HG03558 (cell line): ENCODE measurements at regions not wholly inside any gene's neighbourhood (a gene's known extent, or its start where the extent isn't known, plus 50 kb on each side); places are given as distances from the start of the nearest gene placed in this dataset.
"Not testable (repeated sequence)": the region's sequence is repeated elsewhere in the genome, so short reads cannot be mapped to it uniquely, and the experiment has no call there.

ENCODE experiments used
- ATAC-seq: cut with Tn5 transposase; IDR thresholded peaks from one replicate; pipeline ENCODE4 v1.9.1; 2021; ENCODE audit warnings: moderate number of reproducible peaks; ENCODE audit not compliant: unreplicated experiment; ENCODE audit errors: extremely low read depth

DNA sequence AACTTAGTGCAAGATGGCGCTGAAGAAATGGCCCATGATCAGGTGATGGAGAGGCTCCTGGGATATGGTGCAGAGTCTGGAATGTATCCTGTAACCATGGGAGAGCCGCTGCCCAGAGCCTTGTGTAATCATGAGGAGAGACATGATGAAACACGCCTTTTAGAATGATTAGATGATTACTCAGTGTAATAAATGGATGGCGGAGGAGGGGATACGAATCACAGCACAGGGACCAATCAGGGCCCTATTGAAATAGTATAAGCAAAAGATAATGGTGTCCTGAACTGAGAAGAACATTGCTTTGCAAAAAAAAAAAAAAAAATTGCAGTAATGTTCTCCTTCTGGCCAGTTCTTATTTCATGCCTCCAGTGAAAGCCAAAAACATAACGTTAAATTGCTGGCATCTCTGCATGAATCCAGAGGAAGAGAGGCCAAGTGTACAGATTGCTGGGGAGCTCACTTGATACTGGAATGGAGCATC, 668.5 kb upstream of the AUTS2 start:
- ATAC-seq = no peak

DNA sequence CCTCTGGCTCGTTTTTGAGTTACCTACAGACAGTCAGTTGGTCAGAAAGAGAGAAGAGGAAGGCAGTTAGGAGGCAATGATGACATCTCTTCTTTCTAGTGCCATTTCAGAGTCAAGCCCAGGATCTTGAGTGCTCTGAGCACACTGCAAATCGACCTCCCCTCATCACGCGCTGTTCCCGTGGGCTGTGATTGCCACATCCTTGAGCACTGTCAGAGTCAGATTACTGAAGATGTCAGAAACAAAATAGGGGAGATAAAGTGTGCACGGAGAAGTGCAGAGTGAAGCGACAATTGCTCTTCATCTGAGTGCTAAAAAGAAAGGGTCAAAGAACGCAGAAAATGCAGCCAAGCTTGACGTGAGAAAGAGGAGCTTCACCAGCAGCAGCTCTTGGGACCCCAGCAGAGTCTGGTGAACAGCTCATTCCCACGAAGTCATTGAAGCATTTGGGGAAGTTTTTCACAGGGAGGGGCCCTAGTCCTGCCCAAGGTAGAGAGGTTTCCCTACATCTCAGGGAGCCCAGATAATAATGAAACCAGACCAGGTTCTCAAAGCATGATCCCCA, 661.7 kb upstream of the AUTS2 start:
- no peak for ATAC-seq

DNA sequence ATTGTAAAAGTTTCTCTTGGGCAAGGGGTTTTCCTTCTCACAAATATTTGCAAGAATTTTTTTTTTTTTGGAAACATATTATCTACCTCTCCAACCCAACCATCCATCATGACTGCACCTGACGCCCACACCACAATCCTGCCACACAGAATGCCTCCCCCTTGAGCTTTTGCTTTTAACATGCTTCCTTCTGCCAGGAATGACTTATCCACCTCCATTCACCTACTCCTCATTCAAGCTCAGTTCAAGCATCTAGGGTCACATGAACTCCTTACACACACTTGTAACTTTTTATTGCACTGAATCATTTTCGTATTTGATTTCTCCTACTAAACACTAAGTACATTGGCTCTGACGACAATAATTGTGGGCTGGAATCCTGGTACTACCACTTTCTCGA, 660.1 kb upstream of the AUTS2 start:
- no peak for ATAC-seq

DNA sequence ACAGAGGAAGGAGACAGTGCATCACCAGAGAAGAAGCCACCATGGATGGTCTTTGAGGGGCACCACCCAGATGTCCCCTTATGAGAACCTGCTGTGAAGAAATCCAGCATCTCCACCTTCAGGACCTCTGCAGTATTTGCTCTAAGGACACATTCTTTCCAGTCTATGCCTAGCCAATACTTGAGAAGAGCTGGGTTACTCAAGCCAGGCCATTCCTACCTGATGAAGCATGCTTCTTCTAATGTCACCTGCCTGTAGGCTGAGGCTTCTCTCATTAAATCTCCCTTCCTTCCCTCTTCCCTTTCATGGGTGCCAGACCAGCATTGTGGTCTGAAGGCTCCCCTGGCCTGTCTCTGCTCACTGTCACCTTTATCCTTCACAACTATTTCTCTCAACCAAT, 654.5 kb upstream of the AUTS2 start:
- no peak for ATAC-seq

DNA sequence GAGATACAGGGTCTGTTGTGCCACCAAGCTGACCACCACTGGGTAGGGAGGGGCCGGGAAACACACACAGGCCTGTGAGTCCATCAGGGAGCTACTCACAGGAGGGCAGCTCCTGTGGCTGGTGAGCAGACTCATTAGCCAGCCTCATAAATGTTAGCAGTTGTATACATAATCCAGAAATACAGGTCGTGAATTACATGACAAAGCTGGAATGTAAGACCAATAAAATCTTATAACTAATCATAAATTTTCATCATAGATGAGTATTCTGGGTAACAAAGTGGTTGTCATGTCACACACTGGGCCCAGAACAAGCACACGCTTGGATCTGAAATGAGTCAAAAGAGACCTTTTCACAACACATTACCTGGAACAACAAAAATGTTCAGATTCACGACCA, 642.6 kb upstream of the AUTS2 start:
- ATAC-seq = no peak

DNA sequence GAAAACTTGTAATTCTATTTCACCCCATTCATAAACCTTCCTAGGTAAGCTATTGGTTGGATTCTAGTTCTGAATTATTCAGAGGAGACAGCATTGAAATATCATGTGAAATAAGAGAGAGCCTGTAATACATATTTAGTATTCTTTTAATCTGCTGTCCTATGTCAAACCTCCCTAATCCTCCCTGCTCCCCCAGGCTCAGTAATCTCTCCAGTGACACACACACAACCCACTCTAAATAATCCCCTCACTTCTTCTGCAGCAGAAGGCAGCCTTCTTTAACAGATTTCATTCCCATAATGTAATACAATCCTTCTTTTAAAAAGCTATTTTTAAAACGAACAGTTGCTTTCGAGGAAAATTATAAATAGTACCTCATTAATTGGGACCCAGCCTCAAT, 639.7 kb upstream of the AUTS2 start:
- no peak for ATAC-seq

DNA sequence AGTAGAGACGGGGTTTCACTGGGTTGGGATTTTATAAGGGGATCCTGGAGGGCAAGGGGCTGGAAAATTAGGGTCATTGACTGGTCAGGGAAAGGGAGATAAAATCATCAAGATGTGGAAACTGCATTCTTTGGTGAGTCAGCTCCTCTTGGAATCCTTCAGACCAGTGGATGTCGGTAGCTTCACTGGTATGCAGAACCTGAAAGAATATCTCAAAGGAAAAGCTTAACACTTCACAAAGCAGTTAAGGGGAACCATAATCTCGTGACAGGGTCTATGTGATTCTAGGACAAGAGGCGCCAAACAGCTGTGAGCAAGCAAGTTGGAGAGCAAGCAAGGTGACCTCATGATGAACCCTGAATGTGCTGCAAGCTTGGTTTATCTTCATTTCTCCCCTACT, 634.7 kb upstream of the AUTS2 start:
- ATAC-seq = no peak

DNA sequence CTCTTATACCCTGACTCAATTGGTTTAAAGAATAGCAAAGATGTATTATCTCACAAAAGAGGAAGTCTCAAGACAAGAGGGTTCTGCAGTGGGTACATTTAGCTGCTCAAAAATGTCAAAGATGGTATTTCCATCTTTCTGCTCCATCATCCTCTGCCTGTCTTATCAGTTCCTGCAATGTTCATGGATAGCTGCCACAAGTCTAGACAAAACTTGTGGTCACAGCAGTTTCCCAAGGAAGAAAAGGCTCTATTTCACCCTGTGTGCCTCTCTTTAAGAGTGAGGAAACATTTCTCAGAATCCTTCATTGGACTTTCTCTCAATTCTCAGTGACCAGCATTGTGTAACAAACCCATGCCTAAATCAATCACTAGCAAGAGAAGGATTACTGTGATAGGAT, 634.2 kb upstream of the AUTS2 start:
- ATAC-seq = no peak

DNA sequence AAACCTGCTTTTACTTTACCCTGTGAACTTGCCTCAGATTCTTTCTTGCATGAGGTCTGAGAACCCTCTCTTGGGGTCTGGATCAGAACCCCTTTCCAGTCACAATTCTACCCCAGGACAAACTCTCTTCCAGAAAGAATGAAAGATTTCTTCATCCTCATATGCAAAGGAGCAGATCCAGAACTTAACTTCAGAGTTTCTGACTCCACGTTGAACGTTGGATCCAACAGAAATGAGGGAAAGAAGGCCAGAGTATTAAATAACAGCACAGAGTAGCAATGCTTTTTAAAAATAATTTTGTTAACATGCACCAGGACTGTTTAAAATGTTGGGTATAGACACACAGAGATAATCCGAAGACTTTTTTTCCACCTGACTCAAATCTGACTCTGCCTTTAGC, 632.9 kb upstream of the AUTS2 start:
- no peak for ATAC-seq

DNA sequence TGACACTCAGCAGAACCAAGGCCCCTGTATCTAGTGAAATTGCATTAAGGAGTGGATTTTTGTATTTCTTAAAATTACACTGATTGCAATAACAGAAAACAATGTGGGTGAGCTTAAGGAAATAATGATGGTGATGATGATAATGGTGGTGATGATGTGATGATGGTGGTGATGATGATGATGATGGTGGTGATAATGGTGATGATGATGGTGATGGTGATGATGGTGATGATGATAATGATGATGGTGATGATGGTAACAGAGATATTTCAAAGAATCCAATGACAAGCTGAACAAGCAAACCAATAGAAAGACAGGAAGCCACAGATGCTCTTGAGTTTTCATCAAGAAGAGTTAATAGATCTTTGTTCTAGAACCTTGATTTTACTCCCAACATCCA, 630.7 kb upstream of the AUTS2 start:
- no peak for ATAC-seq

DNA sequence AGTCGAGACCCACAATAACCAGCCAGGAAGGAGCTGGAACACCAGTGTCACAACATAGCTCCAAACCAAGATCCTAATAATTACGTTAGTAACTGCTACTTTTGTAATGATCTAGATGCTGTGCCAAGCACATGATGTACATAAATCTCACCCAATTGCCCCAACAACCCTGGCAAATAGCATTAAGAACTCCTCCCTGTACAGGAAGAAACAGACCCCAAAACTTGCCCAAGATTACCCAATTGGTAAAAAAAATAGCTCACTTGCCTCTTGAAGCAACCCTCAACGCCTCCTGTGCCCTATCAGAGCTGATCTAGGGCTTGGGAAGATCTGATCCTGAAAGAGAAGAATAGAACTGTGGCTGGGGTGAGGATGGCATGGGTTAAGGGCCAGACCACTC, 628.7 kb upstream of the AUTS2 start:
- no peak for ATAC-seq

DNA sequence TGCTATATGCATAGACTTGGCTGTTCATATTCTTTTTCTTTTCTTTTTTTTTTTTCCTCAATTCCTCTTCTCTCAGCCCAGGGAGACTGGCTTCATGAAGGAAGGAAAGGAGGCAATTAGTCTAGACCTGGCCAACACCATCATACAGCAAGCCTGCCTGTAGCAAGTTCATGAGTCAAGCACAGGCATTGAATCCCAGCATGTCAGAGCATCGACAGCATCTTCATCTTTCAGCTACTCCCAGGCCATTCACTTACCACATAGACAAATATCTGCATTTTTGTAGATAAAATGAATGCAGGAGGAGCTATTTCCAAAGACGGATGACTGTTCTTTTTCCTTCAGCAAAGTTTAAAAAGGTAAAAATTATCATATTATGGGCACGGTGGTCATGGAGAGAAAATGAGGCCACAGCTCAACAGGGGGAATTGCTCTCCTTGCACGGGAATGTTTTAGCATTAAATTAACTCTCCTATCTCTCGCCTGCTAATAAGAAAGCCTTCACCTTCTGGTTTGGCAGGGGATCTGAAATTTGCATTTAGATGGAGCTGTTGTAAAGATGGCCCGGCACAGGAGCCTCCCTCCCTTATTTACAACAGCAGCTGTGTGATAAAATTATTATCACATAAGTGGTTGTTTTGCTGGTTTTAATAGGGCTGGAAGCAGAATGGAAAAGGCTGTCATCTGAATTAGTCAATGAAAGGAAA, 626.5 kb upstream of the AUTS2 start:
- no peak for ATAC-seq

DNA sequence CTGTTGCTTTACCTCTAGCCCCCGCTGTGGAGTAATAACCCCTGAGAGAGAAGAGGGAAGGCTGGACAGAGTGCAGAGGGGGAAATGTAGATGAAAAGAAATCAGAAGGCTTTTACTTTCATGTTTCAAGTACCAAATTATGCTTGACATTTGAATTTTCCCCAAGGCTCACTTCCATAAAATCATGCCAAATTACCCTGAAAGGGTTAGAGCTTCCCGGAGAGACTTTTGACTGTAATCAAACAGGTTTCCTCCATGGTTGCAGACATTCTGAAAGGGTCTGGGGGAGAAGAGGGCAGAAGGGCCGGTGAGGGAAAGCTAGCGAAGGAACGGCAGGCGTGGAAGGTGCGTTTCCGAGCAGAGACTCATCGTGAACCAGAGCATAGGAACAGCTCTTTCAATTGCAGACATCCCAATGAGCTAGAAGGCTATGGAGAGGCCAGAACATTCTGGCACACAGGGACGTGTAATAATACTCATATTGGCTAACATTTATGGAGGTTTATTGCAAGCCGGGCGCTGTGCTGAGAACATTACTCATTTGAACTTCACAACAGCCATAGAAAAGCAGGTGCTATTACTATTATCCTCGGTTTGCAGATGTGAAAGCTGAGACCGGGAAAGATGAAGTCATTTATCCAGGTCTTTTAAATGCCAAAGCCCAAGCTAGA, 620.8 kb upstream of the AUTS2 start:
- no peak for ATAC-seq

DNA sequence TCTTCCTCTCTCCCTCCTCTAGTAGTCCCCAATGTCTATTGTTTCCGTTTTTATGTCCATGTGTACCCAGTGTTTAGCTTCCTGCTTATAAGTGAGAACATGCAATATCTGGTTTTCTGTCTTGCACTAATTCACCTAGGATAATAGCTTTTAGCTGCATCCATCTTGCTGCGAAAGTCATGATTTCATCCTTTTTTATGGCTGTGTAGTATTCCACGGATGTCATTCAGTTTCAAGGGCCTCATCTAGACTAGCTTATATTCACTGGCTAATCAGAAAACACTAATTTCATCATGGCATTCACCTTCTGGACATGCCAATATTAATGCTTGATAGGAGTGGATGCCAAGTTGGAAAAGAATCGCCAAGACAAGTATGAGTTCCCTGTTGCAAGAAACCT, 619.6 kb upstream of the AUTS2 start:
- no peak for ATAC-seq

DNA sequence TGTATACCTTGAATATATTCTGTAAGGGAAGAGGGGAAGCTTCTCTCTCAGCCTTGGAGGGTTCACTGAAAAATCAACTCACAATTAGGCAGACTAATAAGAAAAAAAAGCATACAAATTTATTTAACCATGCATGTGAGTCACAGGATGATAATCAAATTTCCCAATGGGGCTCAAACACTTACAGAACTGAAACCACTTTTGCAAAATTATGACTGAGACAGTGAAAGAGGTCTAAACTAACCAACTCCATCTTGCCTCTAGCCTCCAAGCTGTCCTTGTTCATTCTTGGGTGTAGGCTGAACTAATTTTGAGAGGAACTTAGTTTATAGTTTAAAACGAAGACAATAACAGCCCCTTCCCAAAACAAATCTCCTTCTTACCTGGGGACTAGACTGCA, 618.3 kb upstream of the AUTS2 start:
- no peak for ATAC-seq

DNA sequence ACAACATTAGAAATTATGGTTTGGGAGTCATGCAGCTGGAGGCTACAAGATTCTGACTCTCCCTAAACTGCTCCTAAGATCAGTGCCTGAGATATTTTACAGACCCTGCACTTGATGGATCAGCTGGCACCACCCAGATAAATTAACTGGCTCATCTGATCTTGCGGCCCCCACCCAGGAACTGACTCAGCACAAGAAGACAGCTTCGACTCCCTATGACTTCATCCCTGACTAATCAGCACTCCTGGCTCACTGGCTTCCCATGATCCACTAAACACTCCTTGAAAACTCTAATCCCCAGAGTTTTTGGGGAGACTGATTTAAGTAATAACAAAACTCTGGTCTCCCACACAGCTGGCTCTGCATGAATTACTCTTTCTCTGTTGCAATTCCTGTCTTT, 617.8 kb upstream of the AUTS2 start:
- not testable (repeated sequence) for ATAC-seq

DNA sequence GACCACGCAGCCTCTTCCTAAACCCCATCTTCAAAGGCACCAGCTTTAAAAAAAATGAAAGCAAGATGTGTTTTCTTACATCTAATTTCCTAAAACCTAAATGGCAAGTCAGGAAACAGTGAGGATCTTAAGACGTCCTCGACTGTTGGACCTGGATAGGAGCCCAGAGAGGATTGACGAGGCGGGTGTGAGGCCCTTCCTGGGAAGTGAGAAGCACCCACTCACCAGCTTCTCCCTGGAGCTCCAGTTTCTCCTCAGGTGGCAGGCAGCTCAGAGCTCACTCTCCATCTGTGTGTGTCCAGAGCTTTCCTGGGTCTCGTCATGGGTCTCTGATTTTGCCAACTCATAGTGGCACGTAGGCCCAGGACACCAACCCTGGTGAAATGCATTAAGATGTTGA, 614.0 kb upstream of the AUTS2 start:
- ATAC-seq = no peak

DNA sequence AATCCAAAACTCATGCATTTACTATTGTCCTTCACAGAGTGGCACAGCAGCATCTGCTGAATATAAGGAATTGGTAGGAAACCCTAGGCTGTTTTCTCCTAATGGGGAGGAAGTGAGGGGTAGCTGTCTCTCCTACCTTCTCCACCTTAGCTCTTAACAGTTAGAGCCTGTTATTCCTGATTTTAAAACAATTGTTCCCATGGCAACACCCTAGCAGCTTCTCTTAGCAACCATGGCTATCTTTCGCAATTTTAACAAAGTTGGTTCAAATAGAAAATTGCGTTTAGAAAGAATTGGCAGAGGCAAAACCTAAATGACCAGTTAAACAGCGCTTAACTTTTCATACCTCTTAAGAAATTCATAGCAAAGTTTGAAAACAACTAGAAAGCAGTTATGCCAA, 603.4 kb upstream of the AUTS2 start:
- ATAC-seq = no peak

DNA sequence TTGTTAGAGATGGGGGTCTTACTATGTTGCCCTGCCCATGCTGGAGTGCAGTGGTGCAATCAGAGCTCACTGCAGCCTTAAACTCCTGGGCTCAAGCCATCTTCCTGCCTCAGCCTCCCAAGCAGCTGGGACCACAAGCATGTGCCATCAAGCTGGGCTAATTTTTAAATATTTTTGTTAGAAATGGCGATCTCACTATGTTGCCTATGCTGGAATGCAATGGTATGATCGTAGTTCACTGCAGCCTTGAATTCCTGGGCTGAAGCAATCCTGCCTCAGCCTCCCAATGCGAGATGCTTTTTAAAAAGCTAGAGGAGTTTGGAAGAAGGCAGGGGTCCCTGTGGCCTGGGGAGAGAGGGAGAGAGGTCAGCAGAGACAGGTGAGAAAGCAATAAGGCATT, 600.1 kb upstream of the AUTS2 start:
- ATAC-seq = no peak

DNA sequence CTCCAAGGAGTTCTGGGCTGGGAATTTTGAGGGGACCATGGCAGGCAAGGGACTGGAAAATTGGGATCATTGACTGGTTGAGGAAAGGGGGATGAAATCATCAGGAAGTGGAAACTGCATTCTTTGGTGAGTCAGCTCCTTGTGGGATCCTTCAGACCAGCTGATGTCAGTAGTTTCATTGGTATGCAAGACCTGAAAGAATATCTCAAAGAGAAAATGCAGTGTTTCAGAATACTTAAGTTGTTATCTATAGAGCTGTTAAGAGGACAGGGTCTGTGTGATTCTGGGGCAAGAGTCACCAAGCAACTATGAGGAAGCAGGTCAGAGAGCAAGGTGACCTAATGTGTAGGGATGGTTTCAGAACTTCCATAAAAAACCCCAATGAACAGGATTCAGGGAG, 595.9 kb upstream of the AUTS2 start:
- no peak for ATAC-seq

DNA sequence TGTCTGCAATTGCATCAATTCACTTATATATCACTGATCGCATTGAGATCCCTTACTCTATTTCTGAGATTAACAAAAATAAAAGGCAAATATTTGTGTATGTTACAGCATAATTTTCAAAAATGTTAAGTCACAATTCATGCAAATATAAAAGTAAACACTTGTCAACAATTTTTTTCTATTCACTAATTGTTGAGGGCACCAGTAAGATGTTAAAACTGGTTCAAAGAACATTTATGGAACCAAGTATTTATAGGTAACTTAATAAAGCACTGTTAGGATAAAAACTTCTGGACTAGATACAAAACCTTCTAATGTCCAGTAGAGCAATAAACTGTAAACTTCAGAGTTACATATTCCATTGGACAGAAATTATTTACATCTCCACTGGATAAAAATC, 586.1 kb upstream of the AUTS2 start:
- ATAC-seq = no peak

DNA sequence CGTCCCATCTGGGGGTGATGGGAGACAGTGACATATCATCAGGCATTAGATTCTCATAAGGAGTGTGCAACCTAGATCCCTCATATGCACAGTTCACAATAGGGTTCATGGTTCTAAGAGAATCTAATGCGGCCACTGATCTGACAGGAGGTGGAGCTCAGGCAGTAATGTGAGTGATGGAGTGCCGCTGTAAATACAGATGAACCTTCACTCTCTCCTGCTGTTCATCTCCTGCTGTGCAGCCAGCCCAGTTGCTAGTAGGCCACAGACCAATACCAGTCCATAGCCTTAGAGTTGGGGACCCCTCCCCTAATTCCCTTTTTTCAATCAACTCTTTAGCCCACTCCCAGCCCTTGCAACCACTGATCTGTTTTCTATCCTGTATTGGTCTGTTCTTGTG, 581.1 kb upstream of the AUTS2 start:
- ATAC-seq = no peak
